ENCODE measurements at regions not wholly inside any gene's neighbourhood (a gene's known extent, or its start where the extent isn't known, plus 50 kb on each side); places are given as distances from the start of the nearest gene placed in this dataset.
"Not testable (repeated sequence)": the region's sequence is repeated elsewhere in the genome, so short reads cannot be mapped to it uniquely, and the experiment has no call there.

- in situ Hi-C loops (cut with HindIII; ENCODE audit: low sequenced_read_pairs): no loop called here
Measured at GRCh38 chr18:41899535-41899934, 55.5 kb upstream of the PIK3C3 start.

GRCh38 chr18:41893432-41893831 lies 61.6 kb upstream of the PIK3C3 start:
- in situ Hi-C loops (cut with HindIII; ENCODE audit: low sequenced_read_pairs): no loop called here

- in situ Hi-C loops (cut with HindIII; ENCODE audit: low sequenced_read_pairs): no loop called here
Measured at GRCh38 chr18:41887100-41887499, 67.9 kb upstream of the PIK3C3 start.

GRCh38 chr18:41886126-41886807 lies 68.8 kb upstream of the PIK3C3 start:
- in situ Hi-C loops (cut with HindIII; ENCODE audit: low sequenced_read_pairs): no loop called here

GRCh38 chr18:41881285-41881684 lies 73.7 kb upstream of the PIK3C3 start:
- in situ Hi-C loops (cut with HindIII; ENCODE audit: low sequenced_read_pairs): no loop called here

GRCh38 chr18:41879256-41879655 lies 75.8 kb upstream of the PIK3C3 start:
- in situ Hi-C loops (cut with HindIII; ENCODE audit: low sequenced_read_pairs): no loop called here

GRCh38 chr18:41875094-41875780 lies 79.8 kb upstream of the PIK3C3 start:
- in situ Hi-C loops (cut with HindIII; ENCODE audit: low sequenced_read_pairs): no loop called here

GRCh38 chr18:41873730-41874129 lies 81.3 kb upstream of the PIK3C3 start:
- in situ Hi-C loops (cut with HindIII; ENCODE audit: low sequenced_read_pairs): no loop called here

- in situ Hi-C loops (cut with HindIII; ENCODE audit: low sequenced_read_pairs): no loop called here
Measured at GRCh38 chr18:41872206-41872605, 82.8 kb upstream of the PIK3C3 start.

- in situ Hi-C loops (cut with HindIII; ENCODE audit: low sequenced_read_pairs): no loop called here
Measured at GRCh38 chr18:41871229-41872000, 83.6 kb upstream of the PIK3C3 start.

- in situ Hi-C loops (cut with HindIII; ENCODE audit: low sequenced_read_pairs): no loop called here
Measured at GRCh38 chr18:41870817-41871216, 84.2 kb upstream of the PIK3C3 start.

GRCh38 chr18:41870191-41870590 lies 84.8 kb upstream of the PIK3C3 start:
- in situ Hi-C loops (cut with HindIII; ENCODE audit: low sequenced_read_pairs): no loop called here

- in situ Hi-C loops (cut with HindIII; ENCODE audit: low sequenced_read_pairs): not testable (repeated sequence)
Measured at GRCh38 chr18:41865796-41866195, 89.2 kb upstream of the PIK3C3 start.

- in situ Hi-C loops (cut with HindIII; ENCODE audit: low sequenced_read_pairs): no loop called here
Measured at GRCh38 chr18:41864216-41864615, 90.8 kb upstream of the PIK3C3 start.

GRCh38 chr18:41862921-41863320 lies 92.1 kb upstream of the PIK3C3 start:
- in situ Hi-C loops (cut with HindIII; ENCODE audit: low sequenced_read_pairs): no loop called here

- in situ Hi-C loops (cut with HindIII; ENCODE audit: low sequenced_read_pairs): no loop called here
Measured at GRCh38 chr18:41860987-41861386, 94.0 kb upstream of the PIK3C3 start.

- in situ Hi-C loops (cut with HindIII; ENCODE audit: low sequenced_read_pairs): no loop called here
Measured at GRCh38 chr18:41858761-41859555, 96.1 kb upstream of the PIK3C3 start.

GRCh38 chr18:41853280-41853679 lies 101.8 kb upstream of the PIK3C3 start:
- in situ Hi-C loops (cut with HindIII; ENCODE audit: low sequenced_read_pairs): no loop called here

GRCh38 chr18:41850781-41851180 lies 104.3 kb upstream of the PIK3C3 start:
- in situ Hi-C loops (cut with HindIII; ENCODE audit: low sequenced_read_pairs): no loop called here

- in situ Hi-C loops (cut with HindIII; ENCODE audit: low sequenced_read_pairs): no loop called here
Measured at GRCh38 chr18:41849632-41850031, 105.4 kb upstream of the PIK3C3 start.

- in situ Hi-C loops (cut with HindIII; ENCODE audit: low sequenced_read_pairs): no loop called here
Measured at GRCh38 chr18:41845563-41845962, 109.5 kb upstream of the PIK3C3 start.

All from DLD1 (cell line).